ENCODE measurements at regions not wholly inside any gene's neighbourhood (a gene's known extent, or its start where the extent isn't known, plus 50 kb on each side); places are given as distances from the start of the nearest gene placed in this dataset.

- H3K27ac ChIP-seq, result no peak overlapping the region
- no peak for TF ChIP-seq CTCF (IDR thresholded peaks at IDR 0.05)
- TF ChIP-seq ZFX (IDR thresholded peaks at IDR 0.05; ENCODE audit: borderline replicate concordance), result no peak
Observed at GRCh38 chr22:22993184-22993583, 77.1 kb upstream of the GNAZ start.

GRCh38 chr22:22995166-22995565, 75.2 kb upstream of the GNAZ start:
- no peak overlapping the region for H3K27ac ChIP-seq
- TF ChIP-seq ZFX (IDR thresholded peaks at IDR 0.05; ENCODE audit: borderline replicate concordance) (no peak), CTCF (IDR thresholded peaks at IDR 0.05) (no peak)

GRCh38 chr22:22996511-22997261, 73.6 kb upstream of the GNAZ start:
- no peak overlapping the region for H3K27ac ChIP-seq
- TF ChIP-seq CTCF (IDR thresholded peaks at IDR 0.05) (no peak), ZFX (IDR thresholded peaks at IDR 0.05; ENCODE audit: borderline replicate concordance) (no peak)

- no peak overlapping the region for H3K27ac ChIP-seq
- TF ChIP-seq CTCF (IDR thresholded peaks at IDR 0.05), result no peak
- no peak for TF ChIP-seq ZFX (IDR thresholded peaks at IDR 0.05; ENCODE audit: borderline replicate concordance)
Observed at GRCh38 chr22:22997262-22997898, 72.9 kb upstream of the GNAZ start.

- no peak overlapping the region for H3K27ac ChIP-seq
- TF ChIP-seq ZFX (IDR thresholded peaks at IDR 0.05; ENCODE audit: borderline replicate concordance) (no peak), CTCF (IDR thresholded peaks at IDR 0.05) (no peak)
Observed at GRCh38 chr22:22997988-22998387, 72.3 kb upstream of the GNAZ start.

GRCh38 chr22:22999523-22999922, 70.8 kb upstream of the GNAZ start:
- TF ChIP-seq CTCF (IDR thresholded peaks at IDR 0.05), result no peak
- TF ChIP-seq ZFX (IDR thresholded peaks at IDR 0.05; ENCODE audit: borderline replicate concordance), result no peak
- no peak overlapping the region for H3K27ac ChIP-seq

- no peak overlapping the region for H3K27ac ChIP-seq
Observed at GRCh38 chr22:23000657-23001347, 69.5 kb upstream of the GNAZ start.

More at GRCh38 chr22:23000657-23001347, 69.5 kb upstream of the GNAZ start:
- TF ChIP-seq ZFX (IDR thresholded peaks at IDR 0.05; ENCODE audit: borderline replicate concordance) (no peak), CTCF (IDR thresholded peaks at IDR 0.05) (no peak)

Measured in 22Rv1 (cell line).